A172 (cell line): ENCODE measurements at regions not wholly inside any gene's neighbourhood (a gene's known extent, or its start where the extent isn't known, plus 50 kb on each side); places are given as distances from the start of the nearest gene placed in this dataset.
"Not testable (repeated sequence)": the region's sequence is repeated elsewhere in the genome, so short reads cannot be mapped to it uniquely, and the experiment has no call there.

ENCODE experiments used
- DNase-seq: peaks from one replicate; pipeline ENCODE4 v3.0.0-alpha.2; 2015; ENCODE audit warnings: low spot score

DNA sequence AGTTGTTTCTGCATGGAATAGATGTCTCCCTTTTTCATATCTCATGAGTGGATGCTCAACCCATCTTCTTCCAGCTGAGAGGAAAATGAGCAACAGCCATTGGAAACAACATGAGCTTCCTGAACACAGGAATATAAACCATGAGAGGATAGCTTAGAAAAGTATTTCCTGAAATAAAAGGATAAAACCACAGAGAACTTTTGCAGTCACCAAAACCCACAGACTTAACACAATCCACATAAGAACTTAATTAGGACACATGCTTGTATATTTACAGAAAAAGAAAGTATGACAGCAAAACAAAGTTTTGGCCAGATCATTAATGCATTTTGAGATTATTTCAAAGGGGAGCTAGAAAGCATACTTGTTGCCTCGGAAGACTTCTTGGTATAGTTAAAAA, 180.5 kb upstream of the RASGRP1 start:
- DNase-seq, result no peak

DNA sequence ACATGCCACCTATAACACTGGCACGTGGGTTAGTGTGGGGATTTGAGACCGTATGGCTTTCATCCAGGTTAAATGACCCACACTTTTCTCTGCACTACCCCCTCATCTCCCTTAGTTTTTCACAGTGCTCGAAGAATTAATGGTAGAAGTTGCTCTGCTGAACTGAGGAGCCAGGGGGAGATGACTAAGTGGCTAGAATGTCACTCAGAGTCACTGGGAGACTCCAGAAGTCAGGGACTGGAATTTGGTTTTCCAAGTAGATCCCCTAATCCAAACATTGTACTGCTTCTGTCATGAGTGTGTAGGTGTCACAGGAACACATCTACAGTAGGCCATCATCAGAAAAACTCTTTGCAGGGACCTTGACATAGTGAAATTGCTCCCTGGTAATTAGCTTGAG, 181.0 kb upstream of the RASGRP1 start:
- no peak for DNase-seq

DNA sequence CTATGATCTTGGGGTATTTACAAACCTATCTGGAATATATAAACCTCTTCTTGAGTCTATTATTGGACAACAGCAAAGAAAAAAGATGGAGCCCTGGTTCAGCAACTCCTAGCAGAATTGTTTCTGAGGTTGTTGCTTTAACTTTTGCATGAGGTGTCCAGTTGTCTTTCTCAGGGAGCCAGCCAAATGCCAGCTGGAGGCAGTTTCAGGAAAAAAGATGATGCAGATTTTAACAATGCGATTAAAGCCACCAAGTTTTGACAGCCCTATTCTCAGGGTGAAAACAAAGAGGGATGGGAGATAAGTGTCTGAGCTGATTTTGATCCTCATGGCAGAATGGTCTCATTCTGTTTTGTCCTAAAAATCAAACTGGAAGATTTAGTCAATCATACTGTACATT, 181.6 kb upstream of the RASGRP1 start:
- DNase-seq, result no peak

GRCh38 chr15:38748710-38749109, 184.1 kb upstream of the RASGRP1 start:
- no peak for DNase-seq

- no peak for DNase-seq
These were observed 186.2 kb upstream of the RASGRP1 start for GRCh38 chr15:38750786-38751185.

DNA sequence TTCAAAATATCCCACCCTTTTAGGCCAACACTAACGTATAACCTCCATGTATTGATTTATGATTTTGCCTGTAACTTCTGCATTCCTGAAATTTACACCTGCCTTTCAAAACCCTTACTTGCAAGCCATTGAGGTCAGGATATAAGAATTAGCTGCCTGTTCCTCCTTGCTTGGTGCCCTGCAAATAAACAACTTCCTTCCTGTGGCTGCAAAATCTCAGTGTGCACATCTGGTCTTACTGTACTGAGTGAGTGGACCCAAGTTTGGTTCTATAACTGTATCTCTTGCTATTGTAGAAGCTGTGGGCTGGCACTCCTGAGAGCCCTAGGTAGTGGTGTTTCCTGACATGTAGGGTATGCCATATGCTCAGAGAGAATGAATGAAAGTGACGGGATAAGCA, 191.1 kb upstream of the RASGRP1 start:
- no peak for DNase-seq

DNA sequence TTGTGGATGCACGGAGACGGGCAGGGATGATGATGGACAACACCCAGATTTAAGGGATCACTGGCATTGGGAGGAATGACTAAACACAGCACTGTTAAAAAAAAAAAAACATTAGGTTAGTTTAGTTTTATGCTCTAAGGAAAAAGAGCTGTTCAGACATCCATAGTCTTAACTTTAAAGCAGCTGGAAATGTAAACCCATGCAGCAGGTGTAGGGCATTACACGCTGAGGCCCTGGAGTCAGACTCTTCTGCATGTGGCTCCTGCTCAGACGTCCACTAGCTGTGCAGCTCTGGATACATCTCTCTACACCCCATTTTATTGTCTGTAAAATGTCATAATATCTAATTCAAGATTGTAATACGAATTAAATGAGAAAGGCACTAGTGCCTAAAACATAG, 191.8 kb upstream of the RASGRP1 start:
- DNase-seq, result no peak

DNA sequence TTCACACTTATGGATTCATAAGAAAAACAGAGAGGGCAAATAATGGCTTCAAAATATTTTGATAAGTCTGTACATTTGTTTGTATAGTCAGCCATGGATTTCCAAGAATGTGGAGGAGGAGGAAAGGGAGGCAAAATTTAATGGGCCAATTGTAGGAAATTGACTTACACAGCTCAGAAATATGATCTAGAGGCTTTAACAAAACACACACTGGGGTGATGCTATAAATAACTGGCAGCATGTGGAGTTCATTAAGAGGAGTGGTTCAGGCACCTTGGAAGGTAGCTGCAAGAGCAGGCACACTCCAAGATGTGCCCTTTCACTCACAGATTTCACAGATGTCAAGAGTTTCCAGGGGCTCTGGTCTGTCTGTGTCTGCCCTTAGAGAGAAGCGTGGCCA, 193.4 kb upstream of the RASGRP1 start:
- DNase-seq, result peak; percentile 31

- no peak for DNase-seq
These were observed 197.1 kb upstream of the RASGRP1 start for GRCh38 chr15:38761681-38762080.

GRCh38 chr15:38768970-38769369, 204.4 kb upstream of the RASGRP1 start:
- no peak for DNase-seq

DNA sequence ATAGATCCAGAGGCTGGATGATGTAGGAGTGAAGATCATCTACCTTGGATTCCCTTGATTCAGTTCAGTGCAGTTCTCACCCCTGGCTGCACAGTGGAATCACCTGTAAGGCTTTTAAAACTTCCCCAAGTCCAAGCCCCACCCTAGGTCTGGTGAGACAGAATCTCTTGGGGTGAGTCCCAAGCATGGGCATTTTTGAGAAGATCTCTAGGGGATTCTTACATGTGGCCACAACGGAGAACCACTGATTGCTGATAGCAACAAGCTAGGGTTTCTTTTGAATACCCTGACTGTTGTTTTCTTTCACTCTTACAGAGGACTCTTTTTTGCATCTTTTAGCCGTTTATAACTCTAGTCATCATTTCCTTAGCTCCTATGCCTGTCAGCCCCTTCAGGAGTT, 204.9 kb upstream of the RASGRP1 start:
- DNase-seq, result no peak

DNA sequence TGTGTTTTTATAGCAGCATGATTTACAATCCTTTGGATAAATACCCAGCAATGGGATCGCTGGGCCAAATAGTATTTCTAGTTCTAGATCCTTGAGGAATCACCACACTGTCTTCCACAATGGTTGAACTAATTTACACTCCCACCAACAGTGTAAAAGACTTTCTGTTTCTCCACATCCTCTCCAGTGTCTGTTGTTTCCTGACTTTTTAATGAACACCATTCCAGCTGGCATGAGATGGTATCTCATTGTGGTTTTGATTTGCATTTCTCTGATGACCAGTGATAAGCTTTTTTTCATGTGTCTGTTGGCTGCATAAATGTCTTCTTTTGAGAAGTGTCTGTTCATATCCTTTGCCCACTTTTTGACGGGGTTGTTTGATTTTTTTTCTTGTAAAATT, 209.5 kb upstream of the RASGRP1 start:
- DNase-seq, result not testable (repeated sequence)

DNA sequence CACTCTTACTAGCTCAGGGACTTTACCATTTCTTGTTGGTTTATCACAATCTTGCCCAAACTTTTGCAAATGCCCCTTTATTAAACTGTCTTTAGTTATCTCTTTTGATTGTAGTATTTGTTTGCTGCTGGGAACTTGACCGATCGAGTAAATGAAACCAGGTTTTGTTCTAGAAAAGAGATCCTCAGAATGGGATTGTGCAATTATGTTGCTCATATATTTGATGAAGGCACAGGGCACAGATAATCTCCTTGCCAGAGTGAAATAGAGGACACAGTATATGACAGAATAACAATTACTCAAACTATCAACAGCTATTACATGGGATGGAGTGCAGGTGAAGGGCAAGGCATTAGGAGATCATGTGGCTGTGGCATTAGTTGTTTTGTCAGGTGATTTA, 216.6 kb upstream of the RASGRP1 start:
- no peak for DNase-seq

GRCh38 chr15:38782156-38782555, 217.5 kb upstream of the RASGRP1 start:
- no peak for DNase-seq

DNA sequence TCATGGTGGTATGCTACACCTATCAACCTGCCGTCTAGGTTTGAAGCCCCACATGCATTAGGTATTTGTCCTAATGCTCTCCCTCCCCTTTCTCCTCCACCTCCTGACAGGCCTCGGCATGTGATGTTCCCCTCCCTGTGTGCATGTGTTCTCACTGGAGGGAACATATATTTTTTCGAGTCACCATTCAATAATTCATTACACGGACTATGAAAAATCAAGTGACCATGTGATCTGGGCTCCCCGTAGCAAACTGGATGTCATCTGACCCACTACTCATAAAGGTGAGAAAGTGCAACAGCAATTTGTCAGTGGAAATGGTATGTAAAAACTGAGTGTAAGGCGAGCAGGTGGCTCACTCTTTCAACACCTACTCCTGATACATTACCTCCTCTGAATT, 224.3 kb upstream of the RASGRP1 start:
- no peak for DNase-seq

- DNase-seq, result no peak
These were observed 225.0 kb upstream of the RASGRP1 start for GRCh38 chr15:38789566-38789965.

DNA sequence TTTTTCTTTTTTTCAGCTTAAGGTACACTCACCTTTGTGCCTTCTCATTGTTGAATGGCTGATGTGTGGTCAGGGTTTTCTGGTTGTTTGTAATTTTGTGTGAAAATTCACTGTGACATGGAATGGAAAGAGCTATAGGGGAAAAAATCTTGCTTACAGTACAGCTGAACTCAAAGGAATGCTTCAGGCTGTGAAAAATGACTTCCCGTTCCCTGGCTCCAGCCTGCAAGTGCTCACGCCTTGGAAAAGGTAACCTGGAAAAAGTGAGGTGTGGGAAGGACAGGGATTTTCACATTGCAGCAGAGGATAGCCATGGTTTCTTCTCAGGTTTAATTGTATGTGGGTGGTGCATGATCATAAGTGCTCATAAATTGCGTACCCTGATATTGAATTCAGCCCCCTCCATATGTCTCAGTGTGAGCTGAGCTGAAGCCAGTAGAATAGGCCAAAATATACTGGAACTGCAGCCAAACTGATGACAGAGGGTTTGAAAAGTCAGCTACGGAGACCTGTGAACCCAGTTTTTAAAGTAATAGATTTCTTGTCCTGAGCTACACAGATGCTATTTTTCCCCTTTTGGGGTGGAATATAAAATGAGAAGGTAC, 228.7 kb upstream of the RASGRP1 start:
- DNase-seq, result no peak

DNA sequence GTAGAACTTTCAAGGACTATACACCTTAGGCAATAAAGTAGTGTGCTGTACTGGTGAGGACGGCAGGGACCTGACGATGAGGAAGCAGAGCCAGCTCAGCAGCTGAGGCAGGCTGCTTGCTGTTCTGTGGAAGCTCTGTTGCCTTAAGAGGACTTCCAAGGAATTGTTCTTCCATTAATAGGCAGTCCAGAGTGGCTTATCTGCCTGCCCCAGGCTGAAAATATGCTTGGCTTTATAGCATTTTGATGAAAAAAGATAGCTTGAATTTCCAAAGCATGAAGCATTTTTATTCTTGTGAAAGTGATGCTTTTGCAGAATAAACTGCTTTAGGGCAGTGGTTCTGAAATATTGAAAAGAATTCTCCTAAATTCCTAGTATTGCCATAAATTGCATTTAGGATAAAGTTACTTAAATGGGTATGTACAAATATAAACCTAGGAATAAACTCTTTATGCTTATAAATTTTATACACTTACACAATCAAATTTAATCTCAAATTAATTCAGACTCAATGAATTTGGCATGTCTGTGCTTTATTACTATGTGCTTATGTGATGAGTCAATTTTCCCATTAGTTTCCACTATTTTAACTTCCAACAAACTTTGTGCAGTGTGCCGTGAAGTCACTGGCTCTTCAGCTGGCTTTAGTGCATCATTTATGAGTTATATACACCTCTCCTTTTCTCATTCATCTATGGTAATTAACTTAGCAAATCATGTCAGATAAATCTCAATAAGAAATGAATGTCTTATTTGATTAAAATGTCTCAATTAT, 231.0 kb upstream of the RASGRP1 start:
- DNase-seq, result no peak

DNA sequence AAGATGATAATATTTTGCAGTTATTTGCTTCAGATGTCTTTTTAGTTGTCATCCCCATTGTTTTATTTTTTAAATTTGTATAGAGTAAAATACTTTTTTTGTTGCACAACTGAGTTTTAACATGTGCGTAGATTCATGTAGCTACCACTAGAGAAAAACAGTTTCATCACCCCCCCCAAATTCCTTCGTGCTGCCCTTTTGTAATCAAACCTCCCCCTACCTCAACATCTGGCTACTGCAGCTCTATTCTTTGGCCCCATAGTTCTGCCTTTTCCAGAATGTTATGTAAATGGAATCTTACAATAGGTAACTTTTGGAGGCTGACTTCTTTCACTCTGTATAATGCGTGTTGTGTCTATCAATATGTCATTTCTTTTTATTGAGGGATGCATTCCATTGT, 232.0 kb upstream of the RASGRP1 start:
- no peak for DNase-seq

DNA sequence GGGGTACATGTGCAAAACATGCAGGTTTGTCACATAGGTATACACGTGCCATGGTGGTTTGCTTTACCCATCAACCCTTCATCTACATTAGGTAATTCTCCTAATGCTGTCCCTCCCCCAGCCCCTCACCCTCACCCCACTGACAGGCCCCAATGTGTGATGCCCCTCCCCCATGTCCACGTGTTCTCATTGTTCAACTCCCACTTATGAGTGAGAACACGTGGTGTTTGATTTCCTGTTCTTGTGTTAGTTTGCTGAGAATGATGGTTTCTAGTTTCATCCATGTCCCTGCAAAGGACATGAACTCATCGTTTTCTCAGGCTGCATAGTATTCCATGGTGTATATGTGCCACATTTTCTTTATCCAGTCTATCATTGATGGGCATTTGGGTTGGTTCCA, 232.9 kb upstream of the RASGRP1 start:
- DNase-seq, result not testable (repeated sequence)

GRCh38 chr15:38799202-38799601, 234.6 kb upstream of the RASGRP1 start:
- not testable (repeated sequence) for DNase-seq

GRCh38 chr15:38809621-38810020, 245.0 kb upstream of the RASGRP1 start:
- DNase-seq, result no peak

DNA sequence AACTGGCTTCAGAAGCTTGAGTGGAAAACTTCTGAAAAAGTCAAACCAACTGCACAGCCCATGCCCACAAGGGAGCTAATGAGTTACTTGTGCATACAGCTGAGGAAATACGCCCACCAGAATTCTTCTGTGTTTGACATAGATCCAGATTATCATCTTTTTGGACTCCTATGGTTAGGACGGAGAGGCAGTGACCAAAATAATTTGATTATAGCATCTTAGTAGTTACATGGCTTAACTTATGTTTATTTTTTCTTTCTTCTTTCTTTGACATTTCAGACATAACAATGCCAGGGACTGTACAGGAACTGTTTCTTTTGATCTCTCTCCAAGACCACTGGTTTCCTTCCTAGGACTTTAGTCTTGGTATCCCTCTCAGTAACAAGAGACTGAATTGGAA, 246.1 kb upstream of the RASGRP1 start:
- no peak for DNase-seq

- DNase-seq, result not testable (repeated sequence)
These were observed 249.6 kb upstream of the RASGRP1 start for GRCh38 chr15:38814254-38814653.
